Choroid plexus epithelial cell (primary cell): ENCODE measurements at regions not wholly inside any gene's neighbourhood (a gene's known extent, or its start where the extent isn't known, plus 50 kb on each side); places are given as distances from the start of the nearest gene placed in this dataset.
A peak's percentile ranks its signal among the peaks of the same experiment; 100 is the strongest.

Source experiments
- DNase-seq: peaks from one replicate; pipeline ENCODE4 v3.0.0-alpha.2; 2010; ENCODE audit warnings: low read depth
- H3K4me3 ChIP-seq: 2 replicates; pipeline ENCODE4 v1.5.1; 2011; ENCODE audit warnings: low read depth, mild to moderate bottlenecking, control low read depth, low read length, moderate library complexity
- TF ChIP-seq, protein P1 (sequence below): conservative IDR thresholded peaks from 2 replicates; pipeline ENCODE4 v1.5.1; 2011; ENCODE audit warnings: low read depth, mild to moderate bottlenecking, control low read depth, inconsistent platforms, low read length, moderate library complexity

DNA sequence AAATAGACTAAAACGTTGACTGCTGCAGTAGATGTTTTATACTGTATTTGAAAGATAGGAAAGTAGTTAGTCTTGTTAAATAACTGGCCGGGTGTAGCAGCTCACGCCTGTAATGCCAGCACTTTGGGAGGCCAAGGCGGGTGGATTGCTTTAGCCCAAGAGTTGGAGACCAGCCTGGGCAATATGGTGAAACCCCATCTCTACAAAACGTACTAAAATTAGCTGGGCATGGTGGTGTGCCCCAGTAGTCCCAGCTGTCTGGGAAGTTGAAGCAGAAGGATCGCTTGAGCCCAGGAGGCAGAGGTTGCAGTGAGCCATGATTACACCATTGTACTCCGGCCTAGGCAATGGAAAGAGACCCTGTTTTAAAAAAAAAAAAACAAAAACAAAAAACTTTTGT lies 60.5 kb upstream of the ULK4 start:
- TF ChIP-seq, protein P1, sequence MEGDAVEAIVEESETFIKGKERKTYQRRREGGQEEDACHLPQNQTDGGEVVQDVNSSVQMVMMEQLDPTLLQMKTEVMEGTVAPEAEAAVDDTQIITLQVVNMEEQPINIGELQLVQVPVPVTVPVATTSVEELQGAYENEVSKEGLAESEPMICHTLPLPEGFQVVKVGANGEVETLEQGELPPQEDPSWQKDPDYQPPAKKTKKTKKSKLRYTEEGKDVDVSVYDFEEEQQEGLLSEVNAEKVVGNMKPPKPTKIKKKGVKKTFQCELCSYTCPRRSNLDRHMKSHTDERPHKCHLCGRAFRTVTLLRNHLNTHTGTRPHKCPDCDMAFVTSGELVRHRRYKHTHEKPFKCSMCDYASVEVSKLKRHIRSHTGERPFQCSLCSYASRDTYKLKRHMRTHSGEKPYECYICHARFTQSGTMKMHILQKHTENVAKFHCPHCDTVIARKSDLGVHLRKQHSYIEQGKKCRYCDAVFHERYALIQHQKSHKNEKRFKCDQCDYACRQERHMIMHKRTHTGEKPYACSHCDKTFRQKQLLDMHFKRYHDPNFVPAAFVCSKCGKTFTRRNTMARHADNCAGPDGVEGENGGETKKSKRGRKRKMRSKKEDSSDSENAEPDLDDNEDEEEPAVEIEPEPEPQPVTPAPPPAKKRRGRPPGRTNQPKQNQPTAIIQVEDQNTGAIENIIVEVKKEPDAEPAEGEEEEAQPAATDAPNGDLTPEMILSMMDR = no peak
- no peak for DNase-seq

DNA sequence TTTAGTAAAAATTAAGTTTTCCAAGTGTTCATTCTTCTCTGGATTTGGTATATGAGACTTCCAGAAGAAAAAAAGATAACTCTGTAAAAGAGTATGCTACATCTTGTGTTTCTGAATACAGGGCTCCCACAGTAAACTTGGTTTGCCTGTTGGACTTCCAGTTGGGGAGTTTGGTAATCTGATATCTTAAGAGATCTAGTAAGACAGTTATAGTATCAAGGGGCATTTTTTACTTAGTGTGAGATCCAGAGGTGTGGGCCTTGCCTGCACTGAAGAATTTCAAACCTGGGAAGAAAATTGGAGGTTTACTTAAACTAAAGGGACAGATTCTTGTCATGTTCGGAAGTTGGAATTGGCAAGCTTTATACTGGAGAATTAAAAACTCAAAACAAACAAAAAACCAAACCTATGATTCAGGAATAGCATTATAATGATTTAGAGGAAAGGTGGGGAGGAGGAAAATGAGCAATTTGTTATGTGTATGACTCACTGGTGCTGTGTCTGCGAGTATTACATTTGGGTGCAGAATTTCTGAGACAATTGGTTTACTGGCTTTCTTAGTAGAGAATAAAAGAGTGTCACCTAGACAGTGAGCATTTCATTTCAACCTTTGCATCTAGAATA lies 58.9 kb upstream of the ULK4 start:
- DNase-seq = peak; percentile 74
- TF ChIP-seq, protein P1 = no peak
- no peak overlapping the region for H3K4me3 ChIP-seq

More for the DNA sequence above, 60.5 kb upstream of the ULK4 start:
- no peak overlapping the region for H3K4me3 ChIP-seq

DNA sequence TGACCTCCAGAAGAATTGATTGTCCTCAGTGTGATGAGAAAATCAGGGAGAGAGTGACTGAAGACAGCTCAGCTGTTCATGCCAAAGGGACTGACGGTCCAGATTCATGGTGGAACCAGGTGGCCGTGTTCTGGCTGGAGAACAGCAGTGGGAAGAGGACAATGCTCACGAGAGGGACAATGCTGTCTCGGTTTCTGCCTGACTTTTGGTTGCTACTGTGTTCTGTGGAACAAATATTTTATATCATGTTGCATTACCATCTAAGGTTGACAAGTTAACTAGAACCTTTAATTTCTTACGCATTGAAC lies 58.0 kb upstream of the ULK4 start:
- no peak for DNase-seq
- H3K4me3 ChIP-seq = no peak overlapping the region
- TF ChIP-seq, protein P1 = no peak

DNA sequence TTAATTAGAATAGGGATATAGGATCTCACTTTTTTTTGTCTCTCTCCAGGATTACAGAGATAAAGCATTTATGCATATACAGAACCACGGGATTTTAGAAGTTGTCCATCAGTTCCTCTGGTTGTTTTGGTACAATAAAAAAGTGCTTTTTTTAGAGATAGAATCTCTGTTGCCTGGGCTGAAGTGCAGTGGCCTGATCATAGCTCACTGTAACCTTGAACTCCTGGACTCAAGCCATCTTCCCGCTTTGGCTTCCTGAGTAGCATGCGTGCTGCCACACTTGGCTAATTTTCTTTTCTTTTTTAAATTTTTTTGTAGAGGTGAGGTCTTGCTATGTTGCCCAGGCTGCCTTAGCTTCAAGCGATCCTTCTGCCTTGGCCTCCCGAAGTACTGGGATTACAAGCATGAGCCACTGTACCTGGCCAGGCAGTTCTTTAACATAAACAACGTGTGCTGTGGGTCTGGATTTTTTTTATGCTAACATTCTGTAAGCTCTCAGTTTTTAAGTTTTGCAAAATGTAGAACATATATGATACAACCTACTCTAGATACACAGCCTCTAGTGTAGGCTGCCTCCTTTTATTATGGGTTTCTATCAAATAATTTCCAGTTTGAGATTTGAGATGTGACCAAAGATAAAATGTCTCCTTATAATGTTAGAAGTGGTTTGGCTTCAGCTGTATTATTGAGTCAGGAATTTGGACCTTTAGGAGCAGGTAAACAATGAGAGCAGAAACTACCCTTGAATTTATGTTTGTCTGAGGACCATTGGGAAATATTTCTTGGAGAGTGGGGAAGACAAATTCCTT lies 57.4 kb upstream of the ULK4 start:
- TF ChIP-seq, protein P1 = no peak
- no peak overlapping the region for H3K4me3 ChIP-seq
- no peak for DNase-seq

DNA sequence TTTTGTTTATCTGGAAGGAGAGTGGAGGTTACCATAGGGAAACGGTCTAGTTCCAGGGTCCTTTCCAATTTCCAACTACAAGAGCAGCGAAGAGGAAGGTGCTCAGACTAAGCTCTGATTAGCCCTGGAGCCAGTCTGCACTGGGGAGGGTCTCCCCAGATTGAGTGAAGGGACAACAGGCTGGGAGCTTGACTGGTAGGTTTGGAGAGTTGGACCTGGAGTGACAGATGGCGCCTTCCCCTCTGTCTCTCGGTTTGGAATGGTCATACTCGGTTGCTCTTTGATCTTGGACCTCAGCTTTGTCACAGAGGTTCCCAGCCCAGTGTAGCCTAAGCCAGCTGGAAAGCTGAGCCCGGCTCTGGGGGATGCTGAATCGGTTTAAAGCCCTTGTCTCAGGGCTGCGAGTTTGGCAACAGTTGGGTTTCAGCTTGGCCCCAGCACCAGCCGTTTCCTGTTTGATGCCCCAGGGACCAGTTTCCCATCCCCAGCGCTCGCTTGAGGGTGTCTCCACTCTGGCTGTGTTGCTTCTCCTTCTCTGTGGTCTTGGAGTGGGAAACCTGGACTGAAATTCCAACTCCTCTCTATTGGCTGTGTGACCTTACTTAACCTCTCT lies 53.1 kb upstream of the ULK4 start:
- DNase-seq = no peak
- peak overlapping the region; percentile 80 for H3K4me3 ChIP-seq
- TF ChIP-seq, protein P1 = no peak

DNA sequence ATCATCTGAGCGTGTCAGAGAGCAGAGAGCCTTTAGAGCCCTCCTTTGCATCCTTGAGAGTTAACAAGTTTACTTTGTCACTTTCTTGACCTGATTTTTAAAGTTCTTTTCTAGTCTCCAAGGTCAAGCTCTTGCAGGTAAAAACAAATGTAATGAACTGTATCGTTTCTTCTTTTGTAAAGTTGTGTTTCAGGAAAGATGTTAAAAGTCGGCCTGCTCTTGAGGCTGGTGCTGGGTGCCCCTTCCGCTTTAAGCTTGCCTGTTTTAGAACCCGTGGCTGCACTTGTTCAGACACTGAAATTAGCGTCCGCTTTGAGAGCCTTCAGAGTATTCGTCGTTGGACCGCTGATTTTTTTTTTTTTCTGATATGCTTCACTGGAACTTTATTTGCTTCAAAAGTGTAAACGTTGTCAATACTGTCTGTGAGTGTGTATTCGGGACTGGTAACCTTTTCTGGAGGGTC lies 52.6 kb upstream of the ULK4 start:
- TF ChIP-seq, protein P1 = no peak
- peak overlapping the region; percentile 80 for H3K4me3 ChIP-seq
- peak; percentile 39 for DNase-seq
